ENCODE measurements at regions not wholly inside any gene's neighbourhood (a gene's known extent, or its start where the extent isn't known, plus 50 kb on each side); places are given as distances from the start of the nearest gene placed in this dataset.

DNA sequence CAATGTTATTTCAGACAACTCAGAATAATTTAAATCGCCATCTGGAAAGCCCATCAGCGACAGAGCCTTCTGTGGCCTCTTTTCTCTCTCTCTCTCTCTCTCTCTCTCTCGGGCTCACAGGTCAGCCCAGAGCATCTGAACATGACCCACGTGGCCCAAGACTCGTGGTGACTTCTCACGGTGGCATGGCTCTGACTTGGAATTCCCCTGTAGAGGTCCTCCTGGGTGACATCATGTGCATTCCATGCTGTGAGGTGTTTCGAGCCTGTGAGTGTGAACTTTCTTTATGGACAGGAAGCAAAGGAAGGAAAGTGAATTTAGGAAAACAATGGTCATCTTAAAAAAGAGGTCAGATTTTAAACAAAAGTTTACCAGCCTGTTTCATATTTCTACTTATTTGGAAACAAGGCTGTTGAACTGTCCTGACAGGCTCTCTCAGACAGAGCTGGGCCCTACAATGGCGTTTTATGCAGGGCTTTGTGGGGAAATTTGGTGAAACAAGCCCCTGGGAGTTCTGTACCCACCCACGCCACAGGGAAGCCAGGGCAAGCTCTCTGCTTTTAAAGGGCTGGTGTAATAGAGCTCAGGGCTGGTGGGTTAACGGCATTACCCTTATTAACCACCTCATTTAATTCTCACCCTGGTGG lies 359.7 kb upstream of the ZNF32 start:
- TF ChIP-seq, protein P1, sequence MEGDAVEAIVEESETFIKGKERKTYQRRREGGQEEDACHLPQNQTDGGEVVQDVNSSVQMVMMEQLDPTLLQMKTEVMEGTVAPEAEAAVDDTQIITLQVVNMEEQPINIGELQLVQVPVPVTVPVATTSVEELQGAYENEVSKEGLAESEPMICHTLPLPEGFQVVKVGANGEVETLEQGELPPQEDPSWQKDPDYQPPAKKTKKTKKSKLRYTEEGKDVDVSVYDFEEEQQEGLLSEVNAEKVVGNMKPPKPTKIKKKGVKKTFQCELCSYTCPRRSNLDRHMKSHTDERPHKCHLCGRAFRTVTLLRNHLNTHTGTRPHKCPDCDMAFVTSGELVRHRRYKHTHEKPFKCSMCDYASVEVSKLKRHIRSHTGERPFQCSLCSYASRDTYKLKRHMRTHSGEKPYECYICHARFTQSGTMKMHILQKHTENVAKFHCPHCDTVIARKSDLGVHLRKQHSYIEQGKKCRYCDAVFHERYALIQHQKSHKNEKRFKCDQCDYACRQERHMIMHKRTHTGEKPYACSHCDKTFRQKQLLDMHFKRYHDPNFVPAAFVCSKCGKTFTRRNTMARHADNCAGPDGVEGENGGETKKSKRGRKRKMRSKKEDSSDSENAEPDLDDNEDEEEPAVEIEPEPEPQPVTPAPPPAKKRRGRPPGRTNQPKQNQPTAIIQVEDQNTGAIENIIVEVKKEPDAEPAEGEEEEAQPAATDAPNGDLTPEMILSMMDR (IDR thresholded peaks at IDR 0.05), result no peak
- no peak for TF ChIP-seq POLR2A (IDR thresholded peaks at IDR 0.05)

All from tibial nerve (tissue), 3 donors.